Muscle of arm (tissue), 1 donor: ENCODE measurements at regions not wholly inside any gene's neighbourhood (a gene's known extent, or its start where the extent isn't known, plus 50 kb on each side); places are given as distances from the start of the nearest gene placed in this dataset.

Experiments
- DNase-seq: peaks from one replicate; pipeline ENCODE4 v3.0.0-alpha.2; 2013

DNA sequence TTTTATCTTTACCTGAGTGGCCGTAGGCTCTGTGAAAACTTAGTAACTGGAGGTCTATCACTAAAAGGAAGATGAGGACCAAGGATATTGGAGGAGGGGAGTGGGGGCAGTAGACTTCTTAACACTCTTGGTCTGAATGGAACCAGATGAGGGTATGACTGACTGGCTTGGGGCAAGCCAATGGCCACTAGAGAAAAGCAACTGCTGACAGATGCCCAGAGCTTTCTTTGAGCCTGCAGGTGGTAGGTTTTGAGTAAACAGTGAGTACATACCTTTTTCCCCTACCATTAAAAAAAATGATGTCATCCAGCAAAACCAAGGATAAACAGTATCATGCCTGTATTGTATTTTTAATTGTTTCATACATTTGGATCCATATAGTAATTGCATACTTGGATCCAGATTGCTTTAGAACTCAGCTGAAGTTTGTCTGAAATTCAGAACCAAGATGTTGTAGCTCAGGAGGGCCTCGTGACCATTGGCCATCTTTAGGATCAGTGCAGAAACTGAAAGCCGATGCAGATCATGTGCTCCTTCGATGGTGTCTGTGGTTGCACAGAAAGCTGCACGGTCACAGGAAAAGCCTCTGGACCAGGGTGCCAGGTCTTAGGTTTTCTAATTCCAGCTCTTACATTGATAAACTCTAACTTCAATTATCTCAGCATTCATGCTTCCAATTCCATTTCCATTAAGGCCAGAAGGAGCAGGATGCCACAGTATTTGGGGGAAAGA, 131.0 kb downstream of the PDGFRA start:
- no peak for DNase-seq

DNA sequence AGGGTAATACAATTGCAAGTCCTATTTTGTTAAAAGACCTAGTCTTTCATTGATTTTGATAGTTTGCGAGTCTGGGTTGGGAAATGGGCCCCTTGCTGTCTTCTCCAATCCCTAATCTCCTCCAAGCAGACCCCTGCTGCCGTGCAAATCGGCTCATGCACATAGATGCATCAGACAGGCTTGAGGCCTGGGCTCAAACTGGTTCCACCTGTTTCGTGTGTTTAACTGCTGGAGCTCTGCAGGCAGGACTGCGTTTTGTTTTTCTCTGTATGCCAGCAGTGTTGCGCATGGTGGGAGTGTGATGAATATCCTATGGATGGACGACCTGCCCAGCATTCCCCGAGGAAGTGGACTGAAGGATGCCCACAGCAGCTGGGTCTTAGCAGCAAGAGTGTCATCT, 133.9 kb downstream of the PDGFRA start:
- no peak for DNase-seq

DNA sequence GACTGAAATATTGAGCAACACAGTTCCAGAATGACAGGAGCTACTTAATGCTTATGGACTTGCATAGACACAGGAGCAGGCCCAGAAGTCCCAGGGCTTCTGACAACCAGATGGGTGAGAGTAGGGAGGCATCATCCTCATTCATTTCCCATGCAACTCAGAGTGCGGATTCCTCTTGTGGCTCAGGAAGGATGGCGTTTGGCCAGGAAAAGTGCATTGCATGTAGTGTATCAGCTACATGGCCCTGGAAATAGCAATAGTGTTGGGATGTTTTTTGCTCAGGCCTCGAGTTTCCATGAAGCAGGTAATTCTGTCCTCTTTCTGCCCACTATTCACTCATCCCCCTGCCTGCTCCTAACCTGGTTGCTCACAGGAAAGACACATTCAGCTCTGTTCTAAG, 136.6 kb downstream of the PDGFRA start:
- DNase-seq = peak; percentile 22

DNA sequence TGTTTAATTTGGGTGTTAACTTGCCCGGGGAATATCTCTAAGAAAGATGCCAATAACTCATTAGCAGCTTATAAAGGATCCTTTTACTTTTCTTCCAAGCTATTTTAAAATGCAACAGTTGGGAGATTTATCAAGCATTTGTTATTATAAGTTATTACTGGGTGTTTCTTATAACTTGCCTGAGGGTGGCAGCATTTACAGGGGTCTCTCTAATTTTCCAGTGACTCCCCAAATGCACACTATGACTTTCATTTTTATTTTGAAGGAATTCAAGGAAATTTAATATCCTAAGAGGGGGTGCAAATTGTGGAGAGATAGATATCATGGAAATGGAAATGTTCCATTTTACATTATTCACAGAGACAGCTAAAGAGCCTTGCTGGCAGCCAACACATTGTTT, 138.0 kb downstream of the PDGFRA start:
- no peak for DNase-seq

DNA sequence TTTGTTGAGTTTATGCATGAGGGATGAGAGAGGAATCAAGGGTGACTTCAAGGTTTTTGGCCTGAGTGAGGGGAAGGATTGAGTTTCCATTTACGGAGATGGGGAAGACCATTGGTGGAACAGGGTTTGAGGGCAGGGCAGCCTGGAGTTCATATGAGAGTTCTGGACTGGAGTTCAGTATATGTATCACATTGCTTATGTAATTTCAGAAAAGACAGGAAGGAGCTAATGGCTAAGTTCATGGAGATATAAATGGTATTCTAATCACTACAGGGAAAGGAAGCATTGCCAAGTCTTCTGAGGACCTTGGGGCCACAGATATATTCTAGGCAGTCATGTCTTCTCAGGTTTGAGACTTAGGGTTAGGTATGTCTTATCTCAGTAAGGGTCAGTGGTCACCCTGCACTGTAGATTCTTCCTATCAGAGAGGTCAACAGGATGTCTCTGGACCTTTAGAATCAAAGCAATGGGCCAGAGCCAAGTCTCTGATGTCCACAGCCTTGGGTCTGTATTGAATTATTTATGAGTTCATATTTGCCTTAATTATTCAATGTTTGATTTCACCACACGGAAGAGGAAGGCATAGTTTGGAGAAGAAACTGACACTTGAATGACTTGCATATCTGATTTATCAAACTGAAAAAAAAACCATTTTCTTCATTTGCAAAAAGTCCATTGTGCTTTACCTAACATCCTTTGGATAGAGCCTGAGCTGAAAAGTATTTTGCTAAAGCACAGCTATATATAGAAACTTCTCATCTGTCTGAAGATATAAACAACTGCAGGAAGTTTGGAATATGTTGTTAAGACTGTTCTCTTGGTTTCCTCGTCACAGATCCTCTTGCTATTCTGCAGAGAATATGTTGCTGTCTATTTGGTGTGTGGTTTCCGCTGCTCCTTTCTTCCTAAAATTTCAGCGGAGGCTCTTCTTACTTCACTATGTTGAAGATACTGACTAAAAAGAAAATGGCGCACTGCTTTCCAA, 139.5 kb downstream of the PDGFRA start:
- no peak for DNase-seq

DNA sequence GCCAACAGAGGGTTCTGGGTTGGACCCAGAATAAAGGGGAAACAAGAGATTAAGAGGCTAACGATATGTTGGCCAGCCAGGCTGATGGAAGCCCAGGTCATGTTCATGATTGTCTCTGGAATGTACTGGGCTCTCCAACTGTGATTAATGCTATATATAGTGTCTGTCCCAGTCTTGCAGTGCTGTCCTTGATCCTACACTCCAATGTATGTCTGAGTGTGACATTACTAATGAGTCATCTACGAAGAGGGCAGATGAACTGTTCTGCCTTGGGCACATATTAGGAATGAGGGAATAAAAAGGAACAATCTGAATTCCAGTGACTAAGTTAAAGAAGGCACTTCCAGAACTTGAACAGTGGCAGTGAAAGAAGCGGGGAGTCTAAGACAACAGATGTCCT, 142.1 kb downstream of the PDGFRA start:
- DNase-seq = no peak

DNA sequence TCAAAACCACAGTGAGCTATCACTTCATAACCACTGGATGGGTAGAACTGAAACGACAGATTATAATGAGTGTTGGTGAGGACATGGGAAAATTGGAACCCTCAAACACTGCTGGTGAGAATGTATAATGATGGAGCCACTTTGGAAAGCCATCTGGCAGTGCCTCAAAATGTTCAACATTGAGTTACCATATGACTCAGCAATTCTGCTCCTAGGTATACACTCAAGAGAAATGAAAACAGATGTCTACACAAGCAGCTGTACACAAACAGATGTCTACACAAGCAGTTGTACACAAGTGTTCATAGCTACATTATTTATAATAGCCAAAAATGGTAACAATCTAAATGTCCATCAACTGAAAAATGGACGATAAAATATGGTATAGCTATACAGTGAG, 143.9 kb downstream of the PDGFRA start:
- DNase-seq = no peak

DNA sequence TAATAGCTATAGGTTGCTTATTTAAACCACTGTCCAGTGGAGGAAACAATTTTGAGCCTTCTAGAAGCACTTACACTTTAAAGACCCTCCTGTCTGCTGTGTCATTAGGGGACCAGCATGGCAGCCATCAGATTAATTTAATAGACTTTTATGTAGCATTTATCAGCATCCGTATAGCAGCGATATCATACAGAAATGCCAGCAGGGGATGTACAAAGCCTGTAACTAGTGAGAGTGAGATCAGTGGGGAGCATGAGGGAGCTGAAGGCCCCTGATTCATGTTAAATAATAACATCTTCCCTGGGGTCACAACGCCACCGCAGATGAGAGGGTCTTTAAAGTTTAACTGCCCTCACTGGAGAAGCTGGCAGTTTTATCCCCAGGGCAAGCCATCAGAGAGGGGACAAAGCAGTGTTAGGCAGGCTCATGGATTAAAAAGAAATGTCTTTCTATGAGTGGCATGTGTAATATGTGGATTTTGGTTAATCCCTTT, 144.7 kb downstream of the PDGFRA start:
- no peak for DNase-seq

DNA sequence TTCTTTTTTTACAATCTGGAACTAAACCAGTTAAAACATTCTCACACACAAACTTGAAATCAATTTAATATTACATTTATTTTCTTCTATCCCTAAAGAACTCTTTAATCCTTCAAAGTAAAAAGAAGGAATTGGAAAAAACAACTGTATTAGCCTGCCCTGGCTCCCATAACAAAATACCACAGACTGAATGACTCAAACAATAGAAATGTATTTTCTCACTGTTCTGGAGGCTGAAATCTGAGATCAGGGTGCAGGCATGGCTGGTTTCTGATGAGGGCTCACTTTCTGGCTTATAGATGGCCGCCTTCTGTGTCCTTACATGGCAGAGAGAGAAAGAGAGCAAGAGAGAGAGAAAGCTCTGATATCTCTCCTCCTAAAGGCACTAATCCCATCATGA, 149.4 kb downstream of the PDGFRA start:
- no peak for DNase-seq

DNA sequence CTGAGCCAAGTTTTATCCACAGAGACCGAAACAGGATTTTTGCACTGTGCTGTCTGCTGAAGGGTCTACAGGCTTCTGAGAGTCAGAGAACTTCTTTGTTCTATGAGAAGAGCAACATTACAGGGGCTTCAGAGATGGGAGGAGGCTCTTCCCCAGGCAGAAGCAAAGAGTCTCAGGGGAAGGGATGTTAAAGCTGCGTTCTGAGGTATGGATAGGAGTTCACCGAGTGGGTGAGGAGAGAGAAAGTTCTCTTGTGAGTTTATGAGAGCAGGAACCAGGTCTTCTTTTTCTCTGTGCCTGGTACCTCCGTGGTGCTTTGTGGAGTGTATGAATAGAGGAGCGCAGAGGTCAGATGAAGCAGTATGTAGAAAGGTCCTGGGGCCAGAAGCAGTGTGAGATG, 155.1 kb downstream of the PDGFRA start:
- DNase-seq = no peak

DNA sequence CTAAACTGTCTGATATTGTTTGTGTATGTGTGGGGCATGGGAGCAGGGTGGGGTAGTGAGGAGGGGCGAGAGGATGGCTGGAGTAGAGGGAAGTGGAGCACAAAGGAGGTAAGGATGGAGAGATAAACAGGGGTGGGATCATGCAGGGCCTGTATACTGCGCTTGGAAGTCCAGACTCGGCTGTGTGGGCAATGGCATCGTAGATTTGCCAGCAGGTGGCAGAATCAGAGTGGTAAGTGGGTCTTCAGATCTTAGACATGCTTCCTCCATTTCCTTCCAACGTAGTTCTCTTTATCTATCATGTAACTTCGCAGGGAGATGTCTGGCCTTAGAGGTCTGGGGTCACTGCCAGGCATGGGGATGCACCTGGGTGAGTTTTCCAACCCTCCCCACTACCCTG, 155.5 kb downstream of the PDGFRA start:
- DNase-seq = no peak

DNA sequence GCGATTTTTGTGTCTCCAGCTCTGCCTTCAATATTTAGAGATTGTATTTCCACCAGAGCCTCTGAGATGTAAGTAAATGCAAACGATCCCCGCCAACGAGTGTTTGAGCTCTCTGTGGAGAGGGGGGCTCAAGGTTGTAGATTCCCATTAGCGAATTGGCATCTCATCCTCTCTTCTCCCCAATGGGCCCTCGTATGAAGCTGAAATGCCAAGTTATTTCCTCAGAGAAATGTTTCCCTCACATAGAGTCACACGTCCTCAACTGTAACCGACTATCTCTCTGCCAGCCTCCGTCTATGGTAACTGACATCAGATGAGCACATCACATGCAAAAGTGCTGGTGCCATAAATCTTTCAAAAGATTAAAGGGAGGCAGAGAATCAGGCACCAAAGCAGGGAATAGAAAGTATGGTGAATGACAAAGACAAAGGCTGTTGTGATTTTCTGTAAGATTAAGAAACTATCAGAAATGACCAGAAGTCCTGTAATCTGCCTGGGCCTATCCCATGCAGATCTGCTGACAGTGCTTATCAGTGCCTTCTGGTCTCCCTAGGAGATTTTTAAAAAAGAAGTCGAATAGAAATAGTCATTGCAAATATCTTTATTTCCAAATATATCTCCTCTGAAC, 157.1 kb downstream of the PDGFRA start:
- DNase-seq = no peak

DNA sequence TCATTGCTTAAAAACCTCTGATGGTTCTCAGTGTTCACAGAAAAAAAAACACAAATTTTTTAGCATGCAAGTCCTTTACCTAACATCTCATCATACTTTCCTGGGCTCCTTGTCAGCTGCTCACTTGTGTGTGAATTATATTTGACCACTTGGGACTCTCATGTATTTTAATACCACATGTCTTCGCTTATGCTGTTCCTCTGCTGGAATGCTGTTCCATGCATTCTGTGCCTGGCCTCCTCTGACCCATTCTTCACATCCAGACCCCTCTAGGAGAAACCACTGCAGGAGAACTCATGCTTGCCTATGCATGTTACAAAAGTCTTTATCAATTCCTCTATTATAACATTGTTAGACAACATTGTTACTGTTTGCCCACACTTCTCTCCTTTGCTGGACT, 157.6 kb downstream of the PDGFRA start:
- DNase-seq = no peak

DNA sequence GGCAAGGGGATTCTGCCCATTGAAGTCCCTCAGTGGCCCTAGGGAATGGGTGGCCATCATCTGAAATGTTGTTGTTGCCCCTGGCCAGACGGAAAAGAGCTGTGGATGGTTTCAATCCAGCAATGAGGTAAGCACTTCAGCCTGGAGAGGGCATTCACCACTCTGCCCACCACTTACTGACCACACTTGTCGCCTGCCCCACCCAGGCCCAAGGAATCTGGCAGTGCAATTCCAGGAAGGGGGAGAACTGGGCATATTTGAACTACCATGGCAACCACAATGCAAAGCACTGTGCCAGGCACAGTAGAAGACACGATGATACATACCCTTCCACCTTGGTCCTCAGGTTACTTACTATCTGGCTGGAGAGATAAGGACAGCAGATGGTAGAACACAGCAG, 161.6 kb downstream of the PDGFRA start:
- no peak for DNase-seq

DNA sequence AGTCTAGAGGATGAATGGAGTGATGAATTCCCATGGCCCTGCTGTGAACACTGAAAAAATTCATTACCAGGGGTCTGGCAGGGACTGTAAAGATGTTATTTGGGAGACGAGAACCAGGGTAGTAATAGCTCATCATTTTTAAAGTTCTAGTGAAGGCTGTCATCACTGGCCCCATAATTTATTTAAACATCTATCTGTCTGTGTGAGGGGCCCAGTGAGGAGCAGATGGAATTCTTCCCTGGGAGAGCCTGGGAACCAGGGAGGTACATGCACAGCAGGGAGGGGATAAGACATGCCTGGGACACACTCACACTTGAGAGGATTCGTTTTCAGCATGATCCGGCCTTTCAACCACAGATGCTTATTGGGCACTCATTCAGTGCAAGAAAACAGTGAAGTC, 162.0 kb downstream of the PDGFRA start:
- no peak for DNase-seq

DNA sequence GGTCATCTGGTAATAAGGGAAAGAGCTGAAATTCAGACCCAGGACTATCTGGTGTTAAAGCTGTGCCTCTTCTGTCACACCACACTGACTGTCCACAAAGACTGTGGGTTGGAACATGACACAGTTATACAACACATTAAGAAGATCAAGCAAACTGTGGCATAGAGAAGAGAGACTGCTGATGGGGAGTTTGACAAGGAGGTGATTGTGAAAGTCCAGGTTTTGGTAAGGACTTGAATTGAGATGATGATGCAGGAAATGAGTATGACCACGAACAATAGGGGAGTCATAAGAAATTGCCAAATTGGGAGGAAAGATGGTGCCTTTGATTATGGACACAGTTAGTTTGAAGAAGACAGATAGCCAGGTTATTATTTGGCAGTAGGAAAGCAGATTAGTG, 163.4 kb downstream of the PDGFRA start:
- DNase-seq = no peak

DNA sequence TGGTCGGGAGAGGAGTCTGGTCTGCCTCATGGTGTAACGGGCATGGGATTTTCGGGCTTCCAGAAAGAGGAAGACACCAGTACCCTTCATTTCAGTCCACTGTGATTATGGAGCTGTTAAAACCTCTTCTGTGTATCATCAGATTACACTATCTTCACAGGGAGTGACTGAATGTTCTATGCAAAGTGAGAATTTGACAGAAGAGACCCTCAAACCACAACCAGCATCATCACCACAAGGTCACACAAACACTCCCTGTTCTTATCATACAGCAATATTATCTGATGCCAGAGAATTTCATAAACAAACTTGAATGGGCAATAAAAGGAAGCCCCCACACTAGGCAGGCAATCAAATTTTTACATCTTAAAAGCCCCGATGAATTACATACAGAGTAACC, 164.2 kb downstream of the PDGFRA start:
- DNase-seq = no peak

DNA sequence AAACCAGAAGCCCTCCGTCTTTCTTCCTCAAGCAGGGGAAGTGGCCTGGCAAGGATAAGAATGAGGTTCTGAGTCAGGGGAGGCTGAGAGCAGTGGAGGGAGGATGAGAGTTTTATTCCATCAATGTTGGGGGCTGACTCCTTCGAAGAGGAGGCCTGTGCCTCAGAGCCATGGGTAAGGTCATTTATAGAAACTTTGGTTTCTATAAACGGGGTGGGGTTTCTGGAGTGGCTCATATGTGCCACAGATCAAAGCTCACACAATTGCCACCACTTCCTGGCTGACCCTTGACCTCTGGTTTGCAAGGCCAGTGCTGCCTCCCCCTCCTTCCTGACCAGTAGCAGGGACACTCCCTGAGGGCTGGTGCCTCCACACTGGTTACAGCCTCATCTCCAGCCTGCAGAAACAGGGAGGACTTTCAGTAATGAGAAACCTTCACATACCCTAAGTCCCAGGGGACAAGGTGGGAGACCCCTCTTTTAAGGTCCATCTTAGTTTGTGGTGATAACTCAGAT, 166.0 kb downstream of the PDGFRA start:
- DNase-seq = no peak

DNA sequence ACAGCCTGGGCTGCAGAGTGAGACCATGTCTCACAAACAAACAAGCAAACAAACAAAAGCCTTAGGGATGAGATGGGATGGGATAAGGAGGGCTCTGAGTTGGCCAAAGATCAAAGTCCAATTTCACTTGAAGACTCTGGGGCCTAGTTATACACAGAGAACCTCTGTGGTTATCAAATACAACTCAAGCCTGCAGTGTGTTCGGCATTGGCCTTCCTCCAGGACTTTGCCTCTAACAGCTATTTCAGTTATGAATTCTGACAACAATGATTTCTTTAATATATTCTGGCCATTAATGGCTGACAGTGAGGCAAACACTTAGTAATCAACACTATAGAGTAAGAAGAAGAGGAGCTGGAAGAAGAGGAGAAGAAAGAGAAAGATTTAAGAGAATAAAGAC, 171.1 kb downstream of the PDGFRA start:
- DNase-seq = no peak

DNA sequence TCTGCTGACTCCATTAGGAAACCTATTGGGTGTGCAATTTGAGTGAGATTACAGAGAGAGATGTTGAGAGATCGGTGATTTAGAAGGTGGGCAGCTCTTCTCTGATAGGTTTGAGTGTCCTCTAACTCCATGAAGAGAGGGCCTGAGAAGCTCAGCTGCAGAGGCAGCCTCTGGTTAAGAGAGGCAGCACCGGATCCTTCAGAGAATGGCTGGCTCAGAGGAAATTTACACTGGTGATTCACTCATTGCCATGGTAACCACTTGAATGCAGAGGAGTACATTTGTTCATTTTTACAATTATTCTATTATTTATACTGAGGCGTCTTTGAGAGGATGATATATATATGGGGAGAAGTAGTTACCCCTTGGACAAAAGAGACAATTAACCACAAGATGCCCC, 171.7 kb downstream of the PDGFRA start:
- DNase-seq = no peak

DNA sequence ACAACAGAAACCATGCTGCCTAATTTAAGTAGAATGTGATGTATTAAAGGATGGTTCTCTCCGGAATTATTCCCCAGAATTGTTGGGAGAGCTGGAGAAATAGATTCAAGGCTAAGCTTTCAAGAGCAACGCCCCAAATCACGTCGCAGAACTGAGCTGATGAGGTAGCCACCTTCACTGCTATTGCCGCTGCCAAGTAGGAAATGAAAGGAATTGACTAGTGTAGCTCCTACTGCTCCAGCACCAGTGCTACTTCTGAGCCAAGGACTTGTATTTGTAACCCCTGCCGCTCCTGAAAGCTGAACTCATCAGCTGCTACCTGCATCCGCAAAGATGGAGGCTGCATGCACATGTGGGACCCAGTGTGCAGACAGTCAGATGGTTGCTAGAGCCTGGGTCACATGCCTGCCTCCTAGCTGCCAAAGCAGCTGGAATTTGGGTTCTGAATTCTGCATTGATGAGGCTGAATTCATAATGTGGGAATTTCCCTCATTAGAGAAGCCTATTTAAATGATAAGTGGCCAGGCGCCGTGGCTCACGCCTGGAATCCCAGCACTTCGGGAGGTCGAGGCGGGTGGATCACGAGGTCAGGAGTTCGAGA, 173.9 kb downstream of the PDGFRA start:
- DNase-seq = no peak
